Gastroesophageal sphincter (tissue), 4 donors: ENCODE measurements at regions not wholly inside any gene's neighbourhood (a gene's known extent, or its start where the extent isn't known, plus 50 kb on each side); places are given as distances from the start of the nearest gene placed in this dataset.

Source experiments
- ATAC-seq: fragments of 150-250 bp; one replicate; pipeline ENCODE4 v1.9.1; 2016; ENCODE audit warnings: mild to moderate bottlenecking, moderate library complexity
- H3K27ac ChIP-seq, 4 donors: fragments of 200-600 bp; sonication (generic) in 3 of 4; 1 replicate in 3 of 4; 2 replicates in 1 of 4; pipeline ENCODE4 v1.5.1; 2016 to 2019
- H3K27me3 ChIP-seq: fragments of 200-600 bp; sonication (generic); one replicate; pipeline ENCODE4 v1.5.1; 2019
- H3K36me3 ChIP-seq, 2 donors: fragments of 200-600 bp; sonication (generic); one replicate each; pipeline ENCODE4 v1.5.1; 2019; ENCODE audit warnings: control low read depth in 1 of 2
- H3K4me1 ChIP-seq, 3 donors: fragments of 200-600 bp; sonication (generic); 1 replicate in 2 of 3; 2 replicates in 1 of 3; pipeline ENCODE4 v1.5.1; 2016 to 2019; ENCODE audit warnings: control low read depth in 2 of 3
- H3K4me3 ChIP-seq, 2 donors: fragments of 200-600 bp; sonication (generic); one replicate each; pipeline ENCODE4 v1.5.1; 2019; ENCODE audit warnings: mild to moderate bottlenecking in 1 of 2, moderate library complexity in 1 of 2
- H3K9me3 ChIP-seq, 3 donors: fragments of 200-600 bp; sonication (generic); one replicate each; pipeline ENCODE4 v1.5.1; 2017 to 2019; ENCODE audit warnings: control low read depth in 2 of 3
- EP300 ChIP-seq: sonication (generic); formaldehyde crosslinking; IDR thresholded peaks from one replicate; pipeline ENCODE4 v1.6.1; 2017; ENCODE audit warnings: antibody characterized with exemption, mild to moderate bottlenecking
- POLR2A ChIP-seq, 2 donors: fragments of 450-650 bp; IDR thresholded peaks; one replicate each; pipeline ENCODE4 v1.6.1; 2017; ENCODE audit warnings: antibody characterized with exemption in 2 of 2, mild to moderate bottlenecking in 2 of 2, moderate library complexity in 1 of 2
- POLR2AphosphoS5 ChIP-seq: sonication (generic); formaldehyde crosslinking; IDR thresholded peaks from one replicate; pipeline ENCODE4 v1.6.1; 2017; ENCODE audit warnings: antibody characterized with exemption
- WGBS, 2 donors: methylation state at CpG; one replicate each; pipeline ENCODE4 v1.1.5; 2018; ENCODE audit warnings: low coverage in 1 of 2; 5-methylcytosine and 5-hydroxymethylcytosine counted together
- TF ChIP-seq, protein P1 (sequence below), 4 experiments: fragments of 200-600 bp in 2 of 4; fragments of 450-650 bp in 2 of 4; sonication (generic) in 1 of 4; IDR thresholded peaks; one replicate each; pipeline ENCODE4 v1.5.1; 2017 to 2019; ENCODE audit warnings: antibody characterized with exemption in 4 of 4, mild to moderate bottlenecking in 2 of 4, moderate library complexity in 2 of 4

- no peak for ATAC-seq
- 76 to 81% methylated on average over 3 of the region's 3 CpGs for WGBS, 2 donors
- Histone ChIP-seq H3K27ac (no peak overlapping the region), H3K4me3 (no peak overlapping the region), H3K27me3 (no peaks in the 10 kb centered on the region), H3K36me3 (no peaks in the 10 kb centered on the region), H3K4me1 (no peaks in the 10 kb centered on the region), H3K9me3 (peaks cover 0 to 5% (median 0%) of the 10 kb centered on the region in 3 donors)
- TF ChIP-seq EP300: no peak
- TF ChIP-seq POLR2AphosphoS5: no peak
- TF ChIP-seq POLR2A (IDR thresholded peaks at IDR 0.05): no peak
- TF ChIP-seq, protein P1, sequence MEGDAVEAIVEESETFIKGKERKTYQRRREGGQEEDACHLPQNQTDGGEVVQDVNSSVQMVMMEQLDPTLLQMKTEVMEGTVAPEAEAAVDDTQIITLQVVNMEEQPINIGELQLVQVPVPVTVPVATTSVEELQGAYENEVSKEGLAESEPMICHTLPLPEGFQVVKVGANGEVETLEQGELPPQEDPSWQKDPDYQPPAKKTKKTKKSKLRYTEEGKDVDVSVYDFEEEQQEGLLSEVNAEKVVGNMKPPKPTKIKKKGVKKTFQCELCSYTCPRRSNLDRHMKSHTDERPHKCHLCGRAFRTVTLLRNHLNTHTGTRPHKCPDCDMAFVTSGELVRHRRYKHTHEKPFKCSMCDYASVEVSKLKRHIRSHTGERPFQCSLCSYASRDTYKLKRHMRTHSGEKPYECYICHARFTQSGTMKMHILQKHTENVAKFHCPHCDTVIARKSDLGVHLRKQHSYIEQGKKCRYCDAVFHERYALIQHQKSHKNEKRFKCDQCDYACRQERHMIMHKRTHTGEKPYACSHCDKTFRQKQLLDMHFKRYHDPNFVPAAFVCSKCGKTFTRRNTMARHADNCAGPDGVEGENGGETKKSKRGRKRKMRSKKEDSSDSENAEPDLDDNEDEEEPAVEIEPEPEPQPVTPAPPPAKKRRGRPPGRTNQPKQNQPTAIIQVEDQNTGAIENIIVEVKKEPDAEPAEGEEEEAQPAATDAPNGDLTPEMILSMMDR (IDR thresholded peaks at IDR 0.05): no peak
These were observed 848.3 kb downstream of the METTL15 start for GRCh38 chr11:28956446-28956845.

GRCh38 chr11:28951191-28951590, 843.0 kb downstream of the METTL15 start:
- no peaks in the 10 kb centered on the region for H3K27me3 ChIP-seq
- no peak for ATAC-seq
- no peaks in the 10 kb centered on the region for H3K4me1 ChIP-seq
- H3K4me3 ChIP-seq: no peak overlapping the region
- no peaks in the 10 kb centered on the region for H3K36me3 ChIP-seq
- 91 to 92% methylated on average over 1 of the region's 1 CpG for WGBS, 2 donors
- no peak overlapping the region for H3K27ac ChIP-seq
- no peak for TF ChIP-seq POLR2A (IDR thresholded peaks at IDR 0.05)
- TF ChIP-seq EP300: no peak
- TF ChIP-seq, protein P1 (IDR thresholded peaks at IDR 0.05): no peak
- no peak for TF ChIP-seq POLR2AphosphoS5
- peaks cover 0 to 5% (median 0%) of the 10 kb centered on the region in 3 donors for H3K9me3 ChIP-seq

- Histone ChIP-seq H3K4me3 (no peak overlapping the region), H3K36me3 (no peaks in the 10 kb centered on the region), H3K4me1 (no peaks in the 10 kb centered on the region), H3K9me3 (no peaks in the 10 kb centered on the region), H3K27me3 (no peaks in the 10 kb centered on the region), H3K27ac (no peak overlapping the region)
- 48 to 60% methylated on average over 2 of the region's 2 CpGs for WGBS, 2 donors
- ATAC-seq: no peak
- TF ChIP-seq EP300 (no peak), POLR2AphosphoS5 (no peak), POLR2A (IDR thresholded peaks at IDR 0.05) (no peak)
These were observed 831.2 kb downstream of the METTL15 start for GRCh38 chr11:28939381-28939780.

DNA sequence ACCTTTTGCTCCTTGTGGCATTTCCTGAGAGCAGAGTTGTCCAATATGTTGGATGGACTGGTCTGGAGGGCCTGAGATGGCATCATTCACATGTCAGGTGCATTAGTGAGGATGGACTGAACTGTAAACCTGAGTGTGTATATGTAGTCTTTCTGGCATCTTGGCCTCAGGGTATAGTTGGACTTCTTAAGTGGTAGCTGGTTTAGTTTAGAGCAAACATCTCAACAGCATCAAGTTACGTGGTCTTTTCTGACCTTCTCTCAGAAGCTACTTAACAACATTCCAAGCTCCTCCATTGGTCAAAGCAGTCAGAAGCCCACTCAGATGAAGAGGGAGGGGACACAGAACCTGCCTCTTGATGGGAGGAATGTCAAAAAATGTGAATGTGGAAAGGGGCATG, 829.9 kb downstream of the METTL15 start:
- no peaks in the 10 kb centered on the region for H3K36me3 ChIP-seq
- no peaks in the 10 kb centered on the region for H3K9me3 ChIP-seq
- WGBS, 2 donors: no CpG with 5 or more reads among the region's 1 CpG
- TF ChIP-seq POLR2A (IDR thresholded peaks at IDR 0.05): no peak
- H3K27me3 ChIP-seq: no peaks in the 10 kb centered on the region
- H3K4me1 ChIP-seq: no peaks in the 10 kb centered on the region
- H3K27ac ChIP-seq: no peak overlapping the region
- ATAC-seq: no peak
- H3K4me3 ChIP-seq: no peak overlapping the region

GRCh38 chr11:28932940-28933339, 824.8 kb downstream of the METTL15 start:
- TF ChIP-seq, protein P1 (IDR thresholded peaks at IDR 0.05): no peak
- TF ChIP-seq EP300: no peak
- TF ChIP-seq POLR2AphosphoS5: no peak
- TF ChIP-seq POLR2A (IDR thresholded peaks at IDR 0.05): no peak
- WGBS, 2 donors: 100% methylated on average over 1 to 4 of the region's 4 CpGs
- Histone ChIP-seq H3K4me1 (no peaks in the 10 kb centered on the region), H3K36me3 (no peaks in the 10 kb centered on the region), H3K27ac (no peak overlapping the region), H3K9me3 (peaks cover 0 to 17% (median 0%) of the 10 kb centered on the region in 3 donors), H3K27me3 (no peaks in the 10 kb centered on the region), H3K4me3 (no peak overlapping the region)
- no peak for ATAC-seq

DNA sequence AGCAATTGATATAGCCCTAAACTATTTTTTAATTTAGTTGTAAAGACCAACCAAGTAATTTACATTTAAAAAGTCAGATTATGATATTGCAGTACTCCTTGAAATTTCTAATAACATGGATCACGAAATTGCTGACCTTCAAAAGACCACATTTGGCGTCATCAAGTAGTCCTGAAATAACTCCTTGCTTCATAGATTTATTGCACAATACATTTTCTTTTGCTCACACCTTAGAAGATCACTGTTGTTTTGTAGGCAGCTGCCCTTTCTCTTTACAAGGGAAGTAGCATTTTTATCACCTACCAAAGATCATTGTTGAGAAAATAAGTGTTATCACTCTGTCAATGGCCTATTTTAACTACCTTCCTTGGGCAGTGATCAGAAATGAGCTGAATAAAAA, 815.8 kb downstream of the METTL15 start:
- no peak for ATAC-seq
- WGBS, 2 donors: 82 to 92% methylated on average over 2 of the region's 2 CpGs
- no peak for TF ChIP-seq EP300
- no peak for TF ChIP-seq POLR2AphosphoS5
- TF ChIP-seq POLR2A (IDR thresholded peaks at IDR 0.05): no peak
- TF ChIP-seq, protein P1 (IDR thresholded peaks at IDR 0.05): no peak
- H3K27ac ChIP-seq: no peak overlapping the region
- no peaks in the 10 kb centered on the region for H3K27me3 ChIP-seq
- no peaks in the 10 kb centered on the region for H3K36me3 ChIP-seq
- no peaks in the 10 kb centered on the region for H3K4me1 ChIP-seq
- H3K4me3 ChIP-seq: no peak overlapping the region
- peaks cover 0 to 7% (median 0%) of the 10 kb centered on the region in 3 donors for H3K9me3 ChIP-seq
